IMR-90 (cell line): ENCODE measurements at regions not wholly inside any gene's neighbourhood (a gene's known extent, or its start where the extent isn't known, plus 50 kb on each side); places are given as distances from the start of the nearest gene placed in this dataset.

Experiments used
- ATAC-seq: fragments of 200-7000 bp; cut with Tn5 transposase; 2 replicates; pipeline ENCODE4 v1.9.1; 2020; ENCODE audit warnings: low read depth, mild to moderate bottlenecking, moderate library complexity
- BruUV-seq: library from RNA; stranded (reverse); fragments of 400-500 nt; replicated peaks from 2 replicates; lab custom pipeline; 2021; lab: Mats Ljungman, UMichigan
- CTCF ChIA-PET: fragments of 300-600 bp; formaldehyde crosslinking; extraction: SDS; loops from one replicate; lab custom pipeline; 2021; ENCODE audit warnings: antibody characterized with exemption; lab: Yijun Ruan, JAX
- POLR2A ChIA-PET: fragments of 300-600 bp; sonication (Branson Sonifier 250); formaldehyde crosslinking; loops from one replicate; lab custom pipeline; 2022; ENCODE audit warnings: antibody characterized with exemption; ENCODE audit not compliant: unreplicated experiment; lab: Charles Lee
- DNase-seq: peaks from one replicate; pipeline ENCODE4 v3.0.0; 2013
- H2AFZ ChIP-seq: replicated peaks from 2 replicates; pipeline ENCODE3; 2013; ENCODE audit warnings: low read length, mild to moderate bottlenecking; ENCODE audit not compliant: poor library complexity
- H2AK5ac ChIP-seq: 2 replicates; pipeline ENCODE4 v1.6.1; 2013; ENCODE audit warnings: low read depth, low read length, inconsistent platforms
- H2AK9ac ChIP-seq: replicated peaks from 2 replicates; pipeline ENCODE3; 2013; ENCODE audit warnings: mild to moderate bottlenecking, low read depth, low read length, moderate library complexity; ENCODE audit not compliant: poor library complexity
- H2BK120ac ChIP-seq: 2 replicates; pipeline ENCODE4 v1.6.1; 2013; ENCODE audit warnings: low read depth, low read length, inconsistent platforms
- H2BK15ac ChIP-seq: 3 replicates; pipeline ENCODE4 v1.6.1; 2013; ENCODE audit warnings: low read depth, low read length, inconsistent platforms
- H2BK20ac ChIP-seq: 2 replicates; pipeline ENCODE4 v1.6.1; 2013; ENCODE audit warnings: low read depth, mild to moderate bottlenecking, inconsistent platforms, low read length, moderate library complexity
- H2BK5ac ChIP-seq: 2 replicates; pipeline ENCODE4 v1.6.1; 2013; ENCODE audit warnings: mild to moderate bottlenecking, low read depth, low read length, inconsistent platforms; ENCODE audit not compliant: poor library complexity, severe bottlenecking
- H3K14ac ChIP-seq: replicated peaks from 2 replicates; pipeline ENCODE4 v1.6.1; 2013; ENCODE audit warnings: low read depth, low read length, inconsistent platforms
- H3K18ac ChIP-seq: 2 replicates; pipeline ENCODE4 v1.6.1; 2013; ENCODE audit warnings: low read depth, low read length, control low read depth
- H3K23ac ChIP-seq: 2 replicates; pipeline ENCODE4 v1.6.1; 2013; ENCODE audit warnings: low read depth, low read length, inconsistent platforms
- H3K27ac ChIP-seq: 2 replicates; pipeline ENCODE4 v1.5.1; 2013; ENCODE audit warnings: mild to moderate bottlenecking, control low read depth, low read length; ENCODE audit not compliant: insufficient read depth
- H3K27me3 ChIP-seq: 2 replicates; pipeline ENCODE4 v1.6.1; 2013; ENCODE audit warnings: low read length; ENCODE audit not compliant: control insufficient read depth, insufficient read depth
- H3K36me3 ChIP-seq: 2 replicates; pipeline ENCODE4 v1.6.1; 2013; ENCODE audit warnings: low read length, mixed read lengths; ENCODE audit not compliant: control insufficient read depth, insufficient read depth
- H3K4ac ChIP-seq: 2 replicates; pipeline ENCODE4 v1.6.1; 2013; ENCODE audit warnings: low read depth, low read length, inconsistent platforms
- H3K4me1 ChIP-seq: 2 replicates; pipeline ENCODE4 v1.6.1; 2013; ENCODE audit warnings: low read length, mixed read lengths; ENCODE audit not compliant: control insufficient read depth, insufficient read depth
- H3K4me2 ChIP-seq: 2 replicates; pipeline ENCODE4 v1.6.1; 2013; ENCODE audit warnings: low read depth, mild to moderate bottlenecking, control low read depth, low read length, moderate library complexity
- H3K4me3 ChIP-seq: 2 replicates; pipeline ENCODE4 v1.5.1; 2013; ENCODE audit warnings: low read depth, mild to moderate bottlenecking, control low read depth, low read length, moderate library complexity; ENCODE audit not compliant: insufficient read depth
- H3K56ac ChIP-seq: 2 replicates; pipeline ENCODE4 v1.6.1; 2013; ENCODE audit warnings: low read length, inconsistent platforms; ENCODE audit not compliant: insufficient read depth; ENCODE audit errors: extremely low read depth
- H3K79me1 ChIP-seq, 2 experiments: 2 replicates each; pipeline ENCODE4 v1.6.1; 2013; ENCODE audit warnings: low read length in 2 of 2, inconsistent platforms in 1 of 2, low read depth in 1 of 2
- H3K9ac ChIP-seq: 2 replicates; pipeline ENCODE4 v1.6.1; 2013; ENCODE audit warnings: low read depth, low read length, control low read depth
- H3K9me1 ChIP-seq: 2 replicates; pipeline ENCODE4 v1.6.1; 2013; ENCODE audit warnings: low read length, inconsistent platforms; ENCODE audit not compliant: insufficient read depth
- H3K9me3 ChIP-seq: 2 replicates; pipeline ENCODE4 v1.6.1; 2013; ENCODE audit warnings: low read length; ENCODE audit not compliant: control insufficient read depth, insufficient read depth
- H4K20me1 ChIP-seq: 2 replicates; pipeline ENCODE4 v1.6.1; 2013; ENCODE audit warnings: low read length, inconsistent platforms; ENCODE audit not compliant: insufficient read depth
- H4K5ac ChIP-seq: 2 replicates; pipeline ENCODE4 v1.6.1; 2013; ENCODE audit warnings: mild to moderate bottlenecking, low read depth, low read length, control low read depth
- H4K8ac ChIP-seq, 2 experiments: 2 replicates each; pipeline ENCODE4 v1.6.1; 2013; ENCODE audit warnings: low read depth in 2 of 2, low read length in 2 of 2, control low read depth in 1 of 2, inconsistent platforms in 1 of 2
- H4K91ac ChIP-seq: 2 replicates; pipeline ENCODE4 v1.6.1; 2013; ENCODE audit warnings: low read depth, low read length, inconsistent platforms; ENCODE audit not compliant: insufficient read depth
- BHLHE40 ChIP-seq: fragments of 150-350 bp; IDR thresholded peaks from 2 replicates; pipeline ENCODE4 v1.6.1; 2016; ENCODE audit warnings: mild to moderate bottlenecking, low read depth, low read length
- CEBPB ChIP-seq: IDR thresholded peaks from 2 replicates; pipeline ENCODE4 v1.6.1; 2012; ENCODE audit warnings: low read depth, low read length, improper control_type of control experiment
- CHD1 ChIP-seq: IDR thresholded peaks from 2 replicates; pipeline ENCODE4 v1.6.1; 2012; ENCODE audit warnings: low read depth, low read length, improper control_type of control experiment
- CTCF ChIP-seq: conservative IDR thresholded peaks from 2 replicates; pipeline ENCODE4 v1.5.1; 2012; ENCODE audit warnings: mild to moderate bottlenecking, low read depth, low read length, improper control_type of control experiment
- ELK1 ChIP-seq: fragments of 150-350 bp; IDR thresholded peaks from 2 replicates; pipeline ENCODE4 v1.6.1; 2016; ENCODE audit warnings: low read depth, mild to moderate bottlenecking, low read length, moderate library complexity, borderline replicate concordance
- FOS ChIP-seq: fragments of 150-350 bp; IDR thresholded peaks from 2 replicates; pipeline ENCODE4 v1.6.1; 2016; ENCODE audit warnings: low read depth, low read length
- MAFK ChIP-seq: IDR thresholded peaks from 2 replicates; pipeline ENCODE4 v1.6.1; 2012; ENCODE audit warnings: low read depth, low read length, improper control_type of control experiment
- MAZ ChIP-seq: IDR thresholded peaks from 2 replicates; pipeline ENCODE4 v1.6.1; 2012; ENCODE audit warnings: low read depth, mild to moderate bottlenecking, low read length, improper control_type of control experiment, moderate library complexity, borderline replicate concordance
- MXI1 ChIP-seq: IDR thresholded peaks from 2 replicates; pipeline ENCODE4 v1.6.1; 2012; ENCODE audit warnings: low read depth, mild to moderate bottlenecking, low read length, moderate library complexity, borderline replicate concordance
- NFE2L2 ChIP-seq: fragments of 150-350 bp; IDR thresholded peaks from 2 replicates; pipeline ENCODE4 v1.6.1; 2016; ENCODE audit warnings: low read depth, mild to moderate bottlenecking, low read length
- POLR2A ChIP-seq: IDR thresholded peaks from 2 replicates; pipeline ENCODE4 v1.6.1; 2012; ENCODE audit warnings: mild to moderate bottlenecking, low read depth, low read length
- RAD21 ChIP-seq: IDR thresholded peaks from 2 replicates; pipeline ENCODE4 v1.6.1; 2012; ENCODE audit warnings: low read length, improper control_type of control experiment
- RCOR1 ChIP-seq: IDR thresholded peaks from 2 replicates; pipeline ENCODE4 v1.6.1; 2012; ENCODE audit warnings: mild to moderate bottlenecking, low read length, improper control_type of control experiment; ENCODE audit not compliant: insufficient replicate concordance
- RFX5 ChIP-seq: IDR thresholded peaks from 2 replicates; pipeline ENCODE4 v1.8.0; 2012; ENCODE audit warnings: low read depth, mild to moderate bottlenecking, low read length, moderate library complexity
- SMC3 ChIP-seq: fragments of 150-350 bp; IDR thresholded peaks from 2 replicates; pipeline ENCODE4 v1.6.1; 2016; ENCODE audit warnings: low read depth, mild to moderate bottlenecking, antibody characterized with exemption, low read length, moderate library complexity
- USF2 ChIP-seq: fragments of 150-350 bp; IDR thresholded peaks from 2 replicates; pipeline ENCODE4 v1.6.1; 2017; ENCODE audit warnings: mild to moderate bottlenecking, antibody characterized with exemption, low read length, low read depth
- whole genome bisulfite sequencing, 2 experiments: methylation state at CpG; one replicate each; pipeline versions ENCODE4 v1.1.5 to v1.1.7; 2013; ENCODE audit warnings: missing lambda C conversion rate in 2 of 2; ENCODE audit not compliant: insufficient read length in 1 of 2; ENCODE audit errors: extremely low coverage in 2 of 2; 5-methylcytosine and 5-hydroxymethylcytosine counted together
- dilution Hi-C: fragments of 300-500 bp; cut with HindIII; formaldehyde crosslinking; loops from one replicate; pipeline ENCODE4 v1.14.3; 2018; ENCODE audit warnings: low sequenced_read_pairs; ENCODE audit not compliant: unreplicated experiment
- in situ Hi-C: fragments of 300-500 bp; cut with MboI; formaldehyde crosslinking; loops from 3 replicates; pipeline ENCODE4 v1.14.3; 2019; ENCODE audit warnings: low sequenced_read_pairs, inconsistent platforms, mixed read lengths
- intact Hi-C: fragments of 100-400 bp; cut with micrococcal nuclease; formaldehyde crosslinking; loops from 2 replicates; pipeline ENCODE4 v1.10.0; 2022

GRCh38 chr20:22241609-22242008 is 342.8 kb downstream of the FOXA2 start:
- no peak for ATAC-seq
- dilution Hi-C loops: no loop called here

More at GRCh38 chr20:22241609-22242008, 342.8 kb downstream of the FOXA2 start:
- TF ChIP-seq SMC3 (no peak), RFX5 (no peak), RAD21 (no peak), BHLHE40 (no peak), FOS (no peak), USF2 (no peak), NFE2L2 (no peak), ELK1 (no peak), CHD1 (no peak), MAZ (no peak), MXI1 (no peak), CTCF (no peak), MAFK (no peak), POLR2A (no peak), RCOR1 (no peak), CEBPB (no peak)
- Histone ChIP-seq H2BK20ac (no peak overlapping the region), H3K4me3 (no peak overlapping the region), H4K5ac (no peak overlapping the region), H3K9me3 (peaks cover 16% of the 10 kb centered on the region), H3K14ac (no peak overlapping the region), H3K79me1 (no peaks in the 10 kb centered on the region), H3K27me3 (no peaks in the 10 kb centered on the region), H3K4me1 (no peaks in the 10 kb centered on the region), H2AK9ac (no peak overlapping the region), H4K91ac (no peak overlapping the region), H3K4me2 (no peak overlapping the region), H3K9ac (no peak overlapping the region), H3K36me3 (no peaks in the 10 kb centered on the region), H2AFZ (no peak overlapping the region), H3K9me1 (no peaks in the 10 kb centered on the region), H3K27ac (no peak overlapping the region), H4K8ac (no peak overlapping the region), H2BK15ac (no peak overlapping the region), H2BK5ac (no peak overlapping the region), H3K23ac (no peak overlapping the region), H2AK5ac (no peak overlapping the region), H4K20me1 (no peaks in the 10 kb centered on the region), H3K56ac (no peak overlapping the region), H2BK120ac (no peak overlapping the region), H3K4ac (no peak overlapping the region), H3K18ac (no peak overlapping the region)
- no peak for DNase-seq
- CTCF ChIA-PET: no interaction called here
- intact Hi-C loops: no loop called here
- no CpG with 5 or more reads among the region's 1 CpG for WGBS, 2 experiments
- POLR2A ChIA-PET: no interaction called here
- no TSS peak for BruUV-seq
- in situ Hi-C loops: no loop called here
